ENCODE measurements at regions not wholly inside any gene's neighbourhood (a gene's known extent, or its start where the extent isn't known, plus 50 kb on each side); places are given as distances from the start of the nearest gene placed in this dataset.

DNA sequence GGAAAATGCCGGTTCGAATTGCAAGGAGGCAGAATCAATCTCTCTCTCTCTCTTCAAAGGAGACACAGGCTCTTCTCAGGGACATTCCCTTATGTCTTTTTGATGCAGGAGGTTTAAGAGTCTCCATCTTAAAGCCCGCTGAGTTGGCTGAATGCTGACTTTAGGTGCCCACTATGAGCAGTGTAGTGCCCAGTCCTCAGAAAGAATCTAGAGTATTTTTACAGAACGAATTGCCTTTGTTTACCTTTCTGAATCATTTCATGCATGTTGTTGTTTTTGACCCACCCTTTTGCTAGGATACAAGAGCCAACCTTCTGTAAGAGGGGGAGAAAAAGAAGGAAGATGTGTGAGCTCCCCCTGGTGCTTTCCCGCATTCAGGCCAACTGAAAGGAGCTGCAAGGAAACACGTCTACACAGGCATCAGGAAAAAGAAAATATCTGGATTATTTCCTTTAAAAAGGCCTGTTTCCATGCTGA is 193.5 kb upstream of the TCF4 start:
- TF ChIP-seq, protein P1, sequence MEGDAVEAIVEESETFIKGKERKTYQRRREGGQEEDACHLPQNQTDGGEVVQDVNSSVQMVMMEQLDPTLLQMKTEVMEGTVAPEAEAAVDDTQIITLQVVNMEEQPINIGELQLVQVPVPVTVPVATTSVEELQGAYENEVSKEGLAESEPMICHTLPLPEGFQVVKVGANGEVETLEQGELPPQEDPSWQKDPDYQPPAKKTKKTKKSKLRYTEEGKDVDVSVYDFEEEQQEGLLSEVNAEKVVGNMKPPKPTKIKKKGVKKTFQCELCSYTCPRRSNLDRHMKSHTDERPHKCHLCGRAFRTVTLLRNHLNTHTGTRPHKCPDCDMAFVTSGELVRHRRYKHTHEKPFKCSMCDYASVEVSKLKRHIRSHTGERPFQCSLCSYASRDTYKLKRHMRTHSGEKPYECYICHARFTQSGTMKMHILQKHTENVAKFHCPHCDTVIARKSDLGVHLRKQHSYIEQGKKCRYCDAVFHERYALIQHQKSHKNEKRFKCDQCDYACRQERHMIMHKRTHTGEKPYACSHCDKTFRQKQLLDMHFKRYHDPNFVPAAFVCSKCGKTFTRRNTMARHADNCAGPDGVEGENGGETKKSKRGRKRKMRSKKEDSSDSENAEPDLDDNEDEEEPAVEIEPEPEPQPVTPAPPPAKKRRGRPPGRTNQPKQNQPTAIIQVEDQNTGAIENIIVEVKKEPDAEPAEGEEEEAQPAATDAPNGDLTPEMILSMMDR (IDR thresholded peaks at IDR 0.05; ENCODE audit: insufficient read depth, low read depth, low read length): peak; percentile 88
- peak; percentile 81 for DNase-seq (ENCODE audit: low read depth)
- no peak overlapping the region for H3K4me3 ChIP-seq (ENCODE audit: low read depth, low read length)

DNA sequence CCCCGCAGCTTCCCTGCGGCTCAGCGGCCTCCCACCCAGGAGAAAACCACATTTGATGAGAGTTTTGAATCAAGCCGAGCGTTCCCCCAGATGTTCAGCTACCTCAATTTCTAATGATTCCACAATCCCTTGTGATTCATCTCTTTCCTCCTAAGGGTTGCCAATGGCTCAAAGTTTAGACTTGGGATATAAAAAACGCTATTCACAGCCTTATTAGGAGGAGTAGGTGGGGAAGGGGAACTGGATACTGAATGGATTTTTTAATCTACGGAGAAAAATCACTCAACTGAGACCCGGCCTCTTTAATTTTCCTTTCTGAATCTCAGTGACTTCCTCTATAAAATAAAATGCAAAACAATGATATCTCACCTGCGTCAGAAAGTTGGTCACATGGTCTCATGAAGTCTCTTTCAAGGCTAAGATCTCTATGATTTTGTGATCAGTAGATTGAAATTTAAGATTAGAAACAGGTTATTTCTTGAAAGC is 192.6 kb upstream of the TCF4 start:
- peak overlapping the region; percentile 73 for H3K4me3 ChIP-seq (ENCODE audit: low read depth, low read length)
- no peak for DNase-seq (ENCODE audit: low read depth)
- TF ChIP-seq, protein P1 (IDR thresholded peaks at IDR 0.05; ENCODE audit: insufficient read depth, low read depth, low read length): no peak

DNA sequence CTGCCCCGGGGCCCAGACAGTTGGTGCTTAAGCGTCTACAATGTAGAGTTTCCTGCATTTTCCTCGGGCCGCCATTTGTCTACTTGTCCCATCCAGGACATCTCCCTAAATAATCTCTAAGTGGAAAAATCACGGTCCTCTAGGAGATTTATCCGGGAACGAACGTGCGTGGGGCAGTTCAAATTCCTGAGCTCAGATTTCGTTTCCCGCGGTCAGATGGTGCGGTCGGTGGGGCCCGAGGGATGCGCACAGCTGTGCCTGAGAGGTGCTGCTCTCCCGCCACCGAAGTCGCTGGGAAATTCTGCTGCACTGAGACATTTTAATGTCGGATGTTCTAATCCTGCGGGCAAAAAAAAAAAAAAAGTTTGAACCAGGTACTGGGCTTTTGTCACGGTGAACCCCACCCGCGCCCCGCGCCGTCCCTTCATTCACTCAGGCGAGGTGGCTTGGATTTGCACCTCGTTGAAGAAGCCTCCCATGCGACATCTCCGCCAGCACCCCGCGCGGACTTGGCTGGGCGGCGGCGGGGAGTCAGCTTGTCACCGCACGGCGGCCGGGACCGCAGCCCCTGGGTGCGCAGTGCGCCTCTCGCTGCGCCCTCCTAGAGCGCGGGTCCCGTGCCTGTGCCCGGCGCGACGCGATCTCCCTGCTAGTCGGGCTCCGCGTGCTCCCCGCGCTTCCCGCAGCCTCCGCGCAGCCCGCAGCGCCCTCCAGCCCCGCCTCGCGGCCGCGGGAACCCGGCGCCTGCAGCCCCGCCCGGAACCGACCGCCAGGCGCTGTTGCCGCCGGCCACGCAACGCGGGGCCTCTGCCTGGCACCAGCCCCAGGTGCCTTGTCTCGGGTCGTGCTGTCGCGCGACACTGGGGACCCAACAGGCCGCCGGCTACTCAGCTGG is 191.9 kb upstream of the TCF4 start:
- TF ChIP-seq, protein P1 (IDR thresholded peaks at IDR 0.05; ENCODE audit: insufficient read depth, low read depth, low read length): peak; percentile 6
- DNase-seq (ENCODE audit: low read depth): peak; percentile 33
- peak overlapping the region; percentile 73 for H3K4me3 ChIP-seq (ENCODE audit: low read depth, low read length)

DNA sequence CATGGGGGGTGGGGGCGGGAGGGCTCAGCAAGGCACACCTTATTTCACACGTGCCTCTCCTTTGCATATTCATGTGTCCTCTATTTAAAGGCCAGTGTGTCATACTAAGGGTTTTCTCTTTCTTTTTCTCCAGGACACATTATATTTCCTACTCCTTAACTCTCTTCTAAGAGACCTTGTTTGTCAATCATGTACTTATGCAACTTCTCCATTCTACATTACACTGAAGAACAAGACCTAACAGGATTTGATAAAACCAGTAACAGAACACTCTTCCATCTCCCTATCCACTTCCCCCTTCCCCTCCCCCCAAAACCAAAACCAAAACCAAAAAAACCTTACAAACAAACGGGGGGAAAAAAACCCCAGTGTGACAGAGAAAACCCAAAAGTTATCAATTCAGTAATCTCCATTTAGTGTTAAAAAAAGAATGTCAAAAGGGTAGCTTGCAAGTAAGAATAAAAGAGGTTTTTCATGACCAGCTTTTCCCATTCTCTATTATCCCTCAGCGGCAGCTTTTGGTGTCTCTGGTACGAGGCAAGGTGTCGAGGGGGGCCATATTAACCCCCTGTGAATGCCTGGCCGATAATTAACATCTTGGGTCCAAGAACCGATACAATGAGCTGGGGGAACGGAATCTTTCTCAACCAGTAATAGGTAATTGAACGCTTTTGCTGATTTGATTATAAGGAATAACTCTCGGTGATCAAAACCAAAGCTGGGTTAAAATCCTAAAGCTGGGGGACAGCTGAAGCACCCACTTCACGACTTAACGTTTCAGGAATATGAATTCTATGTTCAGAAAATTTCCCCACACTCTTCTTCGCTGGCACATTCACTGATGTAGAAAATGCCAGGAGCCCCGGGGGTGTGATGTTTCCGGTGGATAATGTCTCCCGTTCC is 191.0 kb upstream of the TCF4 start:
- peak; percentile 34 for DNase-seq (ENCODE audit: low read depth)
- peak overlapping the region; percentile 73 for H3K4me3 ChIP-seq (ENCODE audit: low read depth, low read length)
- TF ChIP-seq, protein P1 (IDR thresholded peaks at IDR 0.05; ENCODE audit: insufficient read depth, low read depth, low read length): no peak

DNA sequence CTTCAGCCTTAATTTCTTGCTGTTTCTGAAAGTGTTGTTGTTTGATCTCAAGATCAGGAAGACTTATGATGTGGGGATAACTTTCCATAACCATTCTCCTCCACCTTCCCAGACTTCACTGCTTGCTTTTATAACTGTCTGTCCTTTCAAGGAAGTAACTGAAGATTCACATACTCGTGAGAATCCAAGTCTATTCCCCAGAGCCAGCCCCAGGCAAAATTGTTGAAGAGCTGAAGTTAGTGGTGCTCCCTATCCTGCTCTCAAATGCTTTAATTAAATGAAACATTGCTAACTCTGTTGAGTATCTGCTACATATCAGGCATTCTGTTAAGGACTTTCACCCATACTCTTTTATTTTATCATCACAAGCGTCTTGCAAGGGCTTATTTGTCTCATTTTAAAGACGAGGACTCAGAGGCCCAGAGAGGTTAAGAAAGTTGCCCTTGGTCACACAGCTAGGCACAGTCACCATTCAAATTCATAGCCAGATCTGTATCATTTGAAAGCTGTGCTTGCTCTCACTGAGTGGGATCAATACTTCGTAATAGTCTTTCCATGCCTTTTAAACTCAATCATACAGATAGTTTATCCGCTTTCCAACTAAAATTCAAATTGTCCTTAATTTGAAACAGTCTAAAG is 189.8 kb upstream of the TCF4 start:
- TF ChIP-seq, protein P1 (IDR thresholded peaks at IDR 0.05; ENCODE audit: insufficient read depth, low read depth, low read length): no peak
- DNase-seq (ENCODE audit: low read depth): no peak
- no peak overlapping the region for H3K4me3 ChIP-seq (ENCODE audit: low read depth, low read length)

DNA sequence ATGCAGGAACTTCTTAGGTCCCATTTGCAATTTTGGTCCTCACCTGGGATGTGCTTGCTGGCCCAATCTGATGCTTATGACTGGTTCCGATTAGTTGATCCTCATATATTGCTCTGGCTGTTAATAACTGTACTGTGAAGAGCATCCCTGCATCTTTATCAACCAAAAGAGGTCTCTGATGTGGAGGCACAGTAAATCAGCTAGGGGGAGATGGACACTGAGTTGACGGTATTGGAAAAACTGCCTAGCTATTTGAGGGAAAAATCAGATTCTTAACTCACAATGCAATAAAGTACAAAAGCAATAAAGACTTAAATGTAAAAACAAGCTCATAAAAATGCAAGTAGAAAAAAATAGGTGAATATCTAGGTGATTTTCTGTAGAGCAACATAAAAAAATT is 188.0 kb upstream of the TCF4 start:
- no peak overlapping the region for H3K4me3 ChIP-seq (ENCODE audit: low read depth, low read length)
- TF ChIP-seq, protein P1 (IDR thresholded peaks at IDR 0.05; ENCODE audit: insufficient read depth, low read depth, low read length): peak; percentile 16
- DNase-seq (ENCODE audit: low read depth): no peak
